HEK293T (cell line): ENCODE measurements at regions not wholly inside any gene's neighbourhood (a gene's known extent, or its start where the extent isn't known, plus 50 kb on each side); places are given as distances from the start of the nearest gene placed in this dataset.

ENCODE experiments used
- NFRKB ChIP-seq: fragments of 450-650 bp; IDR thresholded peaks from 2 replicates; pipeline ENCODE4 v1.6.1; 2016; ENCODE audit warnings: mild to moderate bottlenecking, moderate library complexity
- TARDBP ChIP-seq: fragments of 450-650 bp; IDR thresholded peaks from 2 replicates; pipeline ENCODE4 v1.6.1; 2016

GRCh38 chr10:128716181-128716580 is 590.0 kb upstream of the MKI67 start:
- TF ChIP-seq NFRKB = no peak
- no peak for TF ChIP-seq TARDBP
